ENCODE measurements at regions not wholly inside any gene's neighbourhood (a gene's known extent, or its start where the extent isn't known, plus 50 kb on each side); places are given as distances from the start of the nearest gene placed in this dataset.

GRCh38 chr9:107163370-107163769 lies 119.7 kb upstream of the RAD23B start:
- no peak for DNase-seq (ENCODE audit: low read depth)

- no peak for DNase-seq (ENCODE audit: low read depth)
Observed at GRCh38 chr9:107169796-107170195, 113.3 kb upstream of the RAD23B start.

- DNase-seq (ENCODE audit: low read depth), result no peak
Observed at GRCh38 chr9:107170801-107171200, 112.3 kb upstream of the RAD23B start.

GRCh38 chr9:107172160-107172978 lies 110.7 kb upstream of the RAD23B start:
- peak; percentile 81 for DNase-seq (ENCODE audit: low read depth)

DNA sequence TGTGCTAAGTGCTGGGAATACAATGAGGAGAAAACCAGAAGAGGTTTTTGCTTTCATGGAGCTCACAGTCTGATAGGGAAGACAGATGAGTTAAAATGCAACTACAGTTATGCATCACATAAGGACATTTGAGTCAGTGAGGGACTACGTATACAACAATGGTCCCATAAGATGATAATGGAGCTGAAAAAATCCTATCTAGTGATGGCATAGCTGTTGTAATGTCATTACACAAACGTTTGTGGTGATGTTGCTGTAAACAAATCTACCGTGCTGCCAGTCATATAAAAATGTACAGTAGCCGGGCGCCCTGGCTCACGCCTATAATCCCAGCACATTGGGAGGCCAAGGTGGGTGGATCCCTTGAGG lies 110.1 kb upstream of the RAD23B start:
- DNase-seq (ENCODE audit: low read depth), result no peak

DNA sequence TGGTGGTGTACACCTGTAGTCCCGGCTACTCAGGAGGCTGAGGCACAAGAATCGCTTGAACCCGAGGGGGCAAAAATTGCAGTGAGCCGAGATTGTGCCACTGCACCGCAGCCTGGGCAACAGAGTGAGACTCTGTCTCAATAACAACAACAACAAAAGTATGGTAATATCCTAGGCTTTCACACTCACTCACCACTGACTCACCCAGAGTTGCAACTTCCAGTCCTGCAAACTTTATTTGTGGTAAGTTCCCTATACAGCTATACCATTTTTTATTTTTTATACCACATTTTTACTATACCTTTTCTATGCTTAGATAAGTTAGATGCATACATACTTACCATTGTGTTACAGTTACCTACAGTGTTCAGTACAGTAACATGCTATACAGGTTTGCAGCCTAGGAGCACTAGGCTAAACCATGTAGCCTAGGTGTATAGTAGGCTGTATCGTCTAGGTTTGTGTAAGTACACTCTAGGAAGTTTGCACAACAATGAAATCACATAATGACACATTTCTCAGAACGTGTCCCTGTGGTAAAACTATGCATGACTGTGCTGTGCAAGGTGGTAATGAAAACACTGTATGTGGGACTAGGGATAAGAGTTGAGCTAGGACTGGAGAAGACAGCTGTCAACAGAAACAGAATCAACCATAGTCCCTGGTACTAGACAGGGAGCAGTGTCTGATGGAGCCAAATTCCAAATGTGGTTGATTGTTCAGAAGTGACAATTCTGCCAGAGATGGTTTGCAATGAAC lies 109.5 kb upstream of the RAD23B start:
- DNase-seq (ENCODE audit: low read depth), result peak; percentile 23

DNA sequence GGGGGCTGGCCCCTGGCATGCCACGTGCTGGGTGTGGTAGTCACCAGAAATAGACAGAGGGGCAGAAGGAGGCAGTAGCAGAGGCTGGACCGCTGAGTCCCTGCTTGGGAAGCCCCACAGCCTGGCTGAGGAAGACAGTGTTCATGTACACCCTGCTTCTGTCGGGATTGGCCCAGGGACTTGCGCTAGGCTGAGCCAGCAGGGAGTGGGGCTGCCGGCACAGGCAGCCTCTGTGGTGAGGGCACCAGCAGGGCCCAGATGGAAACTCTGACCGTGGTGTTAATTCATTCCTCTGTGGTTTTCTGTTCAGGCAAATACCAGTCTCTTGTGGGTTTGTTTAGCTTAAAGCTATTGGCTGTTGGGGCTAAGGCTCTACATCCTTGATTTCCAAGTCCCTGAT lies 108.6 kb upstream of the RAD23B start:
- peak; percentile 30 for DNase-seq (ENCODE audit: low read depth)

- peak; percentile 24 for DNase-seq (ENCODE audit: low read depth)
Observed at GRCh38 chr9:107175041-107175440, 108.0 kb upstream of the RAD23B start.

GRCh38 chr9:107175816-107176435 lies 107.2 kb upstream of the RAD23B start:
- DNase-seq (ENCODE audit: low read depth), result no peak

- DNase-seq (ENCODE audit: low read depth), result peak; percentile 60
Observed at GRCh38 chr9:107176436-107177151, 106.5 kb upstream of the RAD23B start.

GRCh38 chr9:107177243-107177839 lies 105.7 kb upstream of the RAD23B start:
- no peak for DNase-seq (ENCODE audit: low read depth)

GRCh38 chr9:107177857-107178256 lies 105.2 kb upstream of the RAD23B start:
- no peak for DNase-seq (ENCODE audit: low read depth)

GRCh38 chr9:107178293-107178692 lies 104.8 kb upstream of the RAD23B start:
- no peak for DNase-seq (ENCODE audit: low read depth)

GRCh38 chr9:107180206-107180605 lies 102.9 kb upstream of the RAD23B start:
- no peak for DNase-seq (ENCODE audit: low read depth)

DNA sequence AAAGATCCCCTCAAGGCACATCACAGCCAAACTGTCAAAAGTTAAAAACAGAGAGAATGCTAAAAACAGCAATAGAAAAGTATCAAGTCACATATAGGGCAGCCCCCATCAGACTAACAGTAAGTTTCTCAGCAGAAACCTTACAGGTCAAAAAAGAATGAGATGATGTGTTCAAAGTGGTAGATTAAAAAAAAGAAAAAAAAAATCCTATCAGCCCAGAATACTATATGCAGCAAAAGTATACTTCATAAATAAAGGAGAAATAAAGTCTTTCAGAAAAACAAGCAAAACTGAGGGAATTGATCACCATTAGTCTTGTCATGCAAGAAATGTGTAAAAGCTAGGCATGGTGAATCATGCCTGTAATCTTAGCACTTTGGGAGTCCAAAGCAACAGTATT lies 99.9 kb upstream of the RAD23B start:
- no peak for DNase-seq (ENCODE audit: low read depth)

DNA sequence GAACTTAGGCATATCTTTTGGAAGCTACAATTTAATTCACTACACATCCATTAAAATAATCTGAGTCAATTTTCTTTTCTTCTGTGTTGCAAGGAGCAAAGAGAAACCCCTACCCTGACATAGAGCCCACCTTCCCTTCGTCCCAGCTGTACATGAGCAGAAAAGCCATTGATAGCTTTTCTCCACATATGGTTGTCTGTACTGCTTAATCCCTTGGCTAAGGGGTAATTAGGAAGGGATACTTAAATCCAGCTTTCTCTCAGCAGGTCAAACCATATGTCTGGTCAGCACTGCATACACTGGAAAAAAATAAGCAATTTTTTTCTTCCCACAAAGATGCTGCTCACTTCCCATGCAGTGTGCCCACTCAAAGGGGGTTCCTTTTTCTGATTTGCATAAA lies 94.7 kb upstream of the RAD23B start:
- DNase-seq (ENCODE audit: low read depth), result no peak

DNA sequence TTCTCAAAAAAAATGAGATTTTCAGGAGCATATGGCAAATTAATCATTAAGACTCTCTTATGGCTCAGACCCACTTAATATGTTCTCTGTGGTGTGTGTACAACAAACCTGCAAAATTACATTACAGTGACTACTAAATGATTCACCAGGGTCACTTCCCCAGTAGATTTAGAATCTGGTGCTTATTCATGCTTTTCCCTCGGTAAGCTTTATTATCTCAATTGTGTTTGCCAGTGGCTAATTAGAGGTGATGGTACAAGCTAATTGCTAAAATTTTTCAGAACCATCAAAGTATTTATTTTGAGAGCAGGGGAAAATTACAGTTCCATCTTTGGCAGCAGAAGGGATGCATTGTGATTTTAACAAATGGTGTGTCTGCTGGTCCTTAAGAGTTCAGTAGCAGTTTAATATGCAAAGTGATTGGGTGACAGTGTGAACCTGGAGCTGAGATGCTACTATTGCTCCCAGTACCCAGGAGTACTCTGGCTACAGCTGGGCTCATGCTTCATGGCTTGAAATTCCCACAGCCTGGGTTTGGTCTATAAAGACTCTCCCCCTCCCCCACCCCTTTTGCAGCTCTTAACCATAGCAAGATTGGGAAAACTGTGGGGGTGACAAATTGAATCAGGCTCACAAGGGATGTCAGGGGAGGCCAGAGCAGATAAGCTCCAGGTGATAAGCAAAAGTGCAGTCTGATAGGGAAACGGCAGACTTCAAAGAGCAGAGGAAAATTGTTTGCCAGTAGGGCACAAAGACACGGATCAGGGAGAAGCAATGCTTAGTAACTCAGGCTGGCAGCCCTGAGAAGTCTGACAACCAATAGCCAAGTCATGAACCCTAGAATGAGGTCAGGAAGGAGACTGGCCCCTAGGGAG lies 92.8 kb upstream of the RAD23B start:
- peak; percentile 64 for DNase-seq (ENCODE audit: low read depth)

GRCh38 chr9:107190936-107191290 lies 92.2 kb upstream of the RAD23B start:
- no peak for DNase-seq (ENCODE audit: low read depth)

DNA sequence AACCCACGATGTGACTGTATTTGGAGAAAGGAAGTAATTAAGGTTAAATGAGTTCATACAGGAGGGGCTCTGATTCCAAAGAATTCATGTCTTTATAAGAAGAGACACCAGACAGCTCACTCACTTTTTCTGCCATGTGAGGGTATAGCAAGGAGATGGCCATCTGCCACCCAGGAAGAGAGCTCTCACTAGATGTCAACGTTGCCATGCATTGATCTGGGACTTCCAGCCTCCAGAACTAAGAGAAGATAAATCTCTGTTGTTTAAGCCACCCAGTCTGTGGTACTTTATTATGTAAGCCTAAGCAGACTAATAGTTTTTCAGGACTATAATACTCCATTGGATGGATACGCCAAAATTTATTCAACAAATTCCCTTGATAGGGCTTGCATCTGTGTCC lies 89.8 kb upstream of the RAD23B start:
- no peak for DNase-seq (ENCODE audit: low read depth)

- DNase-seq (ENCODE audit: low read depth), result no peak
Observed at GRCh38 chr9:107198718-107199117, 84.4 kb upstream of the RAD23B start.

- DNase-seq (ENCODE audit: low read depth), result peak; percentile 15
Observed at GRCh38 chr9:107208121-107208520, 75.0 kb upstream of the RAD23B start.
